GM12891 (cell line): ENCODE measurements at regions not wholly inside any gene's neighbourhood (a gene's known extent, or its start where the extent isn't known, plus 50 kb on each side); places are given as distances from the start of the nearest gene placed in this dataset.

ENCODE experiments used
- POLR2A ChIP-seq: IDR thresholded peaks from 2 replicates; pipeline ENCODE4 v1.6.1; 2011; ENCODE audit warnings: low read depth, low read length, control low read depth
- POLR2AphosphoS5 ChIP-seq: IDR thresholded peaks from 2 replicates; pipeline ENCODE4 v1.6.1; 2011; ENCODE audit warnings: low read depth, low read length, control low read depth
- SPI1 ChIP-seq: IDR thresholded peaks from 2 replicates; pipeline ENCODE4 v1.6.1; 2011; ENCODE audit warnings: low read depth, low read length, control low read depth

GRCh38 chr15:99918072-99918471 lies 184.8 kb upstream of the LYSMD4 start:
- no peak for TF ChIP-seq POLR2A
- TF ChIP-seq POLR2AphosphoS5, result no peak
- TF ChIP-seq SPI1, result no peak
